ENCODE measurements at regions not wholly inside any gene's neighbourhood (a gene's known extent, or its start where the extent isn't known, plus 50 kb on each side); places are given as distances from the start of the nearest gene placed in this dataset.

DNA sequence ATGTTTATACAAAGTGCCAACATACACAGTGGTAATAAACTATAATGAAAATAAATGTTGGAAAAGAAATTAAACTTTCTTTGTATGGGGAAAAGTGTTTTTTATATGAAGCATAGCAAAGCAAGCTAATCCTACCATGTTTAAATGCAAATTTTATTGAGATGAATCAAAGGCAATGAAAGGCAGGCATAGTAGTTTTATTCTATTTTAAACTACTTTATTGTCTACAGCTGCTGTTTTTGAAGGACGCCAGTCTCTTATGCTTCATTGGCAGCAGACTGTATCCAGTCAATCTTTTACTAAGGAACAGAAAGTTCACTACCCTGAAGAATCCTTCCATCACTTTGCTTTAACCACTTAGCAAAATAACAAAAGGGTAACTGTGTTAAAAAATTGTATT is 761.0 kb downstream of the ROBO2 start:
- H3K36me3 ChIP-seq (ENCODE audit: control insufficient read depth in 2 of 2, extremely low read depth in 1 of 2, insufficient read depth in 2 of 2, low read length in 2 of 2): no peaks in the 10 kb centered on the region
- no peak overlapping the region for H3K9ac ChIP-seq (replicated peaks; ENCODE audit: extremely low read depth, insufficient read depth, low read length)
- no peak for DNase-seq (ENCODE audit: low read depth, low spot score)
- intact Hi-C loops (cut with micrococcal nuclease): no loop called here
- CTCF ChIA-PET: interaction anchor here (0.6 kb wide), 1 partner anchor 14 kb away, joined by 3 read pairs; no protein-coding TSS in a partner anchor
- H3K27ac ChIP-seq (ENCODE audit: insufficient read depth, low read depth, low read length): no peak overlapping the region
- peaks cover 2% of the 10 kb centered on the region for H3K9me1 ChIP-seq (replicated peaks; ENCODE audit: control insufficient read depth, extremely low read depth, insufficient read depth, low read length)
- H3K79me2 ChIP-seq (ENCODE audit: control insufficient read depth, insufficient read depth, low read length): no peaks in the 10 kb centered on the region
- H3K27me3 ChIP-seq (ENCODE audit: control insufficient read depth in 2 of 2, insufficient read depth in 2 of 2, low read length in 2 of 2): no peaks in the 10 kb centered on the region
- H3K4me3 ChIP-seq (replicated peaks in 1 of 3; ENCODE audit: insufficient read depth in 1 of 3, low read depth in 1 of 3, low read length in 3 of 3): no peak overlapping the region
- H3K4me2 ChIP-seq (ENCODE audit: insufficient read depth, low read length): no peak overlapping the region
- POLR2A ChIA-PET: no interaction called here
- no peak for FAIRE-seq
- dilution Hi-C loops (cut with MboI; ENCODE audit: extremely low pct_ligation_motif_present, low sequenced_read_pairs): no loop called here
- no peaks in the 10 kb centered on the region for H4K20me1 ChIP-seq (replicated peaks; ENCODE audit: control insufficient read depth, extremely low read depth, insufficient read depth, low read length)
- no TSS peak for BruUV-seq (replicated peaks)
- TF ChIP-seq MYC (IDR thresholded peaks at IDR 0.05; ENCODE audit: low read depth, low read length): no peak
- no peak for TF ChIP-seq JUN (IDR thresholded peaks at IDR 0.05; ENCODE audit: borderline replicate concordance, insufficient read depth, insufficient read length, low read depth)
- TF ChIP-seq, protein P1, sequence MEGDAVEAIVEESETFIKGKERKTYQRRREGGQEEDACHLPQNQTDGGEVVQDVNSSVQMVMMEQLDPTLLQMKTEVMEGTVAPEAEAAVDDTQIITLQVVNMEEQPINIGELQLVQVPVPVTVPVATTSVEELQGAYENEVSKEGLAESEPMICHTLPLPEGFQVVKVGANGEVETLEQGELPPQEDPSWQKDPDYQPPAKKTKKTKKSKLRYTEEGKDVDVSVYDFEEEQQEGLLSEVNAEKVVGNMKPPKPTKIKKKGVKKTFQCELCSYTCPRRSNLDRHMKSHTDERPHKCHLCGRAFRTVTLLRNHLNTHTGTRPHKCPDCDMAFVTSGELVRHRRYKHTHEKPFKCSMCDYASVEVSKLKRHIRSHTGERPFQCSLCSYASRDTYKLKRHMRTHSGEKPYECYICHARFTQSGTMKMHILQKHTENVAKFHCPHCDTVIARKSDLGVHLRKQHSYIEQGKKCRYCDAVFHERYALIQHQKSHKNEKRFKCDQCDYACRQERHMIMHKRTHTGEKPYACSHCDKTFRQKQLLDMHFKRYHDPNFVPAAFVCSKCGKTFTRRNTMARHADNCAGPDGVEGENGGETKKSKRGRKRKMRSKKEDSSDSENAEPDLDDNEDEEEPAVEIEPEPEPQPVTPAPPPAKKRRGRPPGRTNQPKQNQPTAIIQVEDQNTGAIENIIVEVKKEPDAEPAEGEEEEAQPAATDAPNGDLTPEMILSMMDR (IDR thresholded peaks at IDR 0.05; ENCODE audit: extremely low read depth in 1 of 2, insufficient read depth in 1 of 2, low read depth in 1 of 2, low read length in 2 of 2): no peak
- no peak for TF ChIP-seq EZH2 (IDR thresholded peaks at IDR 0.05; ENCODE audit: borderline replicate concordance, low read depth, low read length, severe bottlenecking)
- TF ChIP-seq FOS (IDR thresholded peaks at IDR 0.05; ENCODE audit: borderline replicate concordance, insufficient read depth, low read length): no peak
- TF ChIP-seq POLR2AphosphoS5 (IDR thresholded peaks at IDR 0.05; ENCODE audit: insufficient read depth, low read depth, low read length): no peak
- no peak for TF ChIP-seq POLR2A (IDR thresholded peaks at IDR 0.05; ENCODE audit: low read depth, low read length)
- no peak for TF ChIP-seq GATA2 (IDR thresholded peaks at IDR 0.05; ENCODE audit: insufficient read depth, insufficient read length, low read depth, low read length)
- TF ChIP-seq, protein P2, sequence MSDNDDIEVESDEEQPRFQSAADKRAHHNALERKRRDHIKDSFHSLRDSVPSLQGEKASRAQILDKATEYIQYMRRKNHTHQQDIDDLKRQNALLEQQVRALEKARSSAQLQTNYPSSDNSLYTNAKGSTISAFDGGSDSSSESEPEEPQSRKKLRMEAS (IDR thresholded peaks at IDR 0.05; ENCODE audit: insufficient read depth, insufficient read length): no peak
- no peak overlapping the region for H2AFZ ChIP-seq (ENCODE audit: low read depth, low read length)
- H3K9me3 ChIP-seq (replicated peaks; ENCODE audit: control insufficient read depth, insufficient read depth, low read length): no peaks in the 10 kb centered on the region
- H3K4me1 ChIP-seq (ENCODE audit: control insufficient read depth, extremely low read depth, insufficient read depth, low read length): no peaks in the 10 kb centered on the region

All from endothelial cell of umbilical vein (primary cell).